GM12873 (cell line): ENCODE measurements at regions not wholly inside any gene's neighbourhood (a gene's known extent, or its start where the extent isn't known, plus 50 kb on each side); places are given as distances from the start of the nearest gene placed in this dataset.

Source experiments
- TF ChIP-seq, protein P1 (sequence below): IDR thresholded peaks from 2 replicates; pipeline ENCODE4 v1.5.1; 2012; ENCODE audit warnings: low read depth, mild to moderate bottlenecking, moderate library complexity, low read length, control low read depth; ENCODE audit not compliant: insufficient read depth; ENCODE audit errors: missing control alignments

DNA sequence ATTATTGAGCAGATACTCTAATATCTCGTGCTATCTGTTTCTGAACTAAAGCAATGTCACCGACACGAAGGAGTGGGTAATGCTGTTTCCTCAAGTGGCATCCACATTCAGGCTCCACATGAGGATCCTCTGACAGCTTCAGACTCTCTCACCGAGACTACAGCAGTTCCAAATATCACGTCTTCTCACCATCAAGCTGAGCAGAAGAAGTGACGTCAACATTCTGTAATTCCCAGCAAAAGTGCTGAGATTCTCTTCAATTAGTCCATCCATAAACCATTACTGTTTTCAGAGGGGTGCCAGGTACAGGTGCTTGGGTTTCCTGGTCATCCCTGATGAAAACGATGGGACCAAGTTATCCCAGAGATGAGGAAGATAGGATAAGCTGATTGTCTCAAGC, 110.0 kb upstream of the DACH1 start:
- TF ChIP-seq, protein P1, sequence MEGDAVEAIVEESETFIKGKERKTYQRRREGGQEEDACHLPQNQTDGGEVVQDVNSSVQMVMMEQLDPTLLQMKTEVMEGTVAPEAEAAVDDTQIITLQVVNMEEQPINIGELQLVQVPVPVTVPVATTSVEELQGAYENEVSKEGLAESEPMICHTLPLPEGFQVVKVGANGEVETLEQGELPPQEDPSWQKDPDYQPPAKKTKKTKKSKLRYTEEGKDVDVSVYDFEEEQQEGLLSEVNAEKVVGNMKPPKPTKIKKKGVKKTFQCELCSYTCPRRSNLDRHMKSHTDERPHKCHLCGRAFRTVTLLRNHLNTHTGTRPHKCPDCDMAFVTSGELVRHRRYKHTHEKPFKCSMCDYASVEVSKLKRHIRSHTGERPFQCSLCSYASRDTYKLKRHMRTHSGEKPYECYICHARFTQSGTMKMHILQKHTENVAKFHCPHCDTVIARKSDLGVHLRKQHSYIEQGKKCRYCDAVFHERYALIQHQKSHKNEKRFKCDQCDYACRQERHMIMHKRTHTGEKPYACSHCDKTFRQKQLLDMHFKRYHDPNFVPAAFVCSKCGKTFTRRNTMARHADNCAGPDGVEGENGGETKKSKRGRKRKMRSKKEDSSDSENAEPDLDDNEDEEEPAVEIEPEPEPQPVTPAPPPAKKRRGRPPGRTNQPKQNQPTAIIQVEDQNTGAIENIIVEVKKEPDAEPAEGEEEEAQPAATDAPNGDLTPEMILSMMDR = no peak

DNA sequence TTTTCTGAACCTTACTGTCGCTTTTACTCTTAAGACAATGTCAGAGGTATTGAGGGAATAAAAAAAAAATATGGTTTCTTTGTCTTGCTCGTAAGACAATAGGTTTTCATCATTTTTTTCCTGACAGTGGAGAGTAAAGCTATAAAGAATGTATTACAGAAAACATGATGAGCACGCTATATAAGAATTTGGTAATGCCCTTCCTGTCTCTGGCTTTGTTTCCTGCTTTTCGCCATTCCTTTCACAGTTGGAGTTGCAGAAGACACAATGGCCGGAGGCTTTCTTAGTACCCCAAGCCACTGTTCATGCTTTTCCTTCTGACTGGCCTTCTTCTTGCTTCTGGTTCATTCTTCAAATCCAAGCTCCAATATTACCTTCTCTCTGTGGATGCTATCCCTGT, 101.0 kb upstream of the DACH1 start:
- TF ChIP-seq, protein P1 = no peak

DNA sequence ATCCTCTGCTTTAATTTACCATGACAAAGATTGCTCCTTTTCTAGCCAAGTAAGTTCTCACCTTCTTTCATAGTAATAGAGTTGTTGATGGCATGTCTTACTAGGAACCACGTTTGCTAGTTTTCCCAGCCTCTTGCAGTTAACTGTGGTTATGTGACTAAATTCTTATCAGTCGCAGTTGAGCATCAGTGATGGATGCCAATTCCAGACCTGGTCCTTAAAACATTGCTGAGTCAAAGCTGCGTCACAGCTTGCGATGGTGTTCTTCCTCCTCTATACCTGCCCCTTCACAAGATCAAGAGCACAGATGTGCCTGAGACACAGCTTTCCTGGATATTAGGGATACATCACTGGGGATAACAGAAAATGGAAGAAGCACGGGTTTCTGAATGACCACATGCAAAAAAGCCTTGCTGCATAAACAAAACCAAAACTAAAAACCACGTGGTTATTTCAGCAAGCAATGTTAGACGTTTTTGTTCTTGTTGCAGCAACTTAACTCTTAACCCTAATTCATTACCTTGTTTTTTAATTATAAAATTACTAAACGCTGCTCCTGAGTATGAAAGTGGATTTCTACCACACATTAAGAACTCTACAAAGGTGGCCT, 97.6 kb upstream of the DACH1 start:
- TF ChIP-seq, protein P1 = no peak

DNA sequence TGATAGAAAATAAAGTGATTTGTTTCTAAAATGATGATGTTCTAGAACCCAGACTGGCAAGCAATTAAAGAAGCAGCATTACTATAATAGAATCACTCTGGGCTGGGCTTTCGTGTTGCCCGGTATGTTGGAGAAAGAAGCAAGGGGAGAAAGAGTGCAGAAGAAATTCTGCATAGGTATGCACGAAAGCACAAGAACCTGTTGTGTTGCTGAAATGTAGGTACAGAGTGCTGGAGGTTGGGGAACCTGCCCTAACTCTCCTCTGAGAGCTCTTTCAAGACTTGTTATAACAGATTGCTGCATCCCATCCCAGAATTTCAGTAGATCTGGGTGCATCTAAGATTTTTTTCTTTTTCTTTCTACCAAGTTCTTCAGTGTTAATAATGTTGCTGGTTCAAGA, 95.7 kb upstream of the DACH1 start:
- TF ChIP-seq, protein P1 = no peak

DNA sequence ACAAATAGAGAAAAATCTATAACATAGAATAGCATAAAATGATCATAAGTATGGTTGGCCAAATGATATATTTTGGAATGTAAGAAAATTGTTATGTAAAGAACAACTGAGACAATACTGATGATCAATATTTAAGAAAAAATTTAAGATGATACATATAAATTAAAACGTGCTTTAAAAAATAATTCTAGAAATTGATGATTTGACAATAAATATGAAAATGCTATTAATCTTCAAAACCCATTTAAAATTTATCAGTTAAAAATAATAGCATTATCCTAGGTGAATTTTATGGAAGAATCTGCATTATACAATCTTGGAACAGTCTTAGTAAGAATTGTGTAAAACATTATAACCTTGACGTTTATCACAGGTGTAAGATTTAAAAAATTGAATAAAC, 95.1 kb upstream of the DACH1 start:
- TF ChIP-seq, protein P1 = no peak

DNA sequence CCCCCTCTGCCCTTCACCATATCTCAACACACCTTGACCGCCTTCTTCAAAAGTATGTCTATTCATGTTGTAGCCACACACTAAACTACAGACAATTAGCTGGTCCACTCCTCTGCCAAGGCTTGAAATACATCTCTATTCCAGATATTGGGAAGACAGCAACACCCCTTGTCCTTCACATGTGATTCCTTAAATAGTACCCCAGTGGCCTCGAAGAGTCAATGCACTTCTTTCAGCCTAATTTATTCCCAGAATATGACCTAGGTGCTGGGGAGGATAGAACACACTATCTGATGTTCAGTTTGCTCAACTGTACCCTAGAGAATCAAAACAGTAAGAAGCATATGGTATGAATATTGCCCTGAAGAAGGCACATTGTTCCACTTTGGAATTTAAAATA, 82.4 kb upstream of the DACH1 start:
- TF ChIP-seq, protein P1 = no peak

DNA sequence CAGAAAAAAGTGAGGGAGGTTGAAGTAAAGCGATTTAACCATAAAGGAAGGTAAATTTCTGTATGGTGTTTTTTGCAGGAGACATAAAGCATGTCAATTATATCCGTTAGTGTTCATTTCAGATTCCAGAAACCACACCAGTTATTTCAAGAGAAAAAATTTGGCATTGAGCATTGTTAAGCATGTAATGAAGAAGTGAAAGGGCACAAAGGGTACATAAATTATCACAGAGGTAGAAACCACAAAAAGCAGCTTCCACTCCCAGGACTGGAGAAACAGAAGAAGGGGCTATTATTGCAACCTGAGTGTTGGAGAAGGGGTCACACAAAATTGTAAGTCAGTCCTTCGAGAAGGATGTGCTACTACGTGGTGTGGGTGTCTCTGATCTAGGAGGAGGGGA, 72.2 kb upstream of the DACH1 start:
- TF ChIP-seq, protein P1 = no peak
